Endothelial cell of umbilical vein (primary cell): ENCODE measurements at regions not wholly inside any gene's neighbourhood (a gene's known extent, or its start where the extent isn't known, plus 50 kb on each side); places are given as distances from the start of the nearest gene placed in this dataset.

Experiments used
- BruUV-seq: library from RNA; stranded (reverse); fragments of 400-500 nt; replicated peaks from 2 replicates; lab custom pipeline; 2021; lab: Mats Ljungman, UMichigan
- CTCF ChIA-PET: fragments of 300-600, 350-600 bp; sonication (Branson Sonifier 250); formaldehyde crosslinking; loops from one replicate; lab custom pipeline; 2021; ENCODE audit warnings: antibody characterized with exemption, inconsistent platforms; lab: Charles Lee
- POLR2A ChIA-PET: fragments of 300-600, 350-600 bp; sonication (Branson Sonifier 250); formaldehyde crosslinking; loops from one replicate; lab custom pipeline; 2021; ENCODE audit warnings: antibody characterized with exemption, inconsistent platforms; lab: Charles Lee
- DNase-seq: peaks from one replicate; pipeline ENCODE4 v3.0.0-alpha.2; 2011; ENCODE audit warnings: low read depth, low spot score
- FAIRE-seq: peaks from 2 replicates; lab custom pipeline; 2011; peaks lifted over from hg19 to GRCh38; lab: Jason Lieb, UNC
- H2AFZ ChIP-seq: 2 replicates; pipeline ENCODE4 v1.6.0; 2012; ENCODE audit warnings: low read depth, low read length, control low read depth, inconsistent platforms
- H3K27ac ChIP-seq: 2 replicates; pipeline ENCODE4 v1.5.1; 2011; ENCODE audit warnings: low read depth, mild to moderate bottlenecking, control low read depth, low read length, moderate library complexity; ENCODE audit not compliant: insufficient read depth
- H3K27me3 ChIP-seq, 2 experiments: 2 replicates each; pipeline versions ENCODE4 v1.6.0 to v1.6.1; 2011; ENCODE audit warnings: low read length in 2 of 2, mixed read lengths in 1 of 2; ENCODE audit not compliant: control insufficient read depth in 2 of 2, insufficient read depth in 2 of 2
- H3K36me3 ChIP-seq, 2 experiments: 2 replicates in 1 of 2; 3 replicates in 1 of 2; pipeline ENCODE4 v1.5.1; 2011; ENCODE audit warnings: low read length in 2 of 2, mild to moderate bottlenecking in 1 of 2, moderate library complexity in 1 of 2; ENCODE audit not compliant: control insufficient read depth in 2 of 2, insufficient read depth in 2 of 2; ENCODE audit errors: extremely low read depth in 1 of 2
- H3K4me1 ChIP-seq: 3 replicates; pipeline ENCODE4 v1.5.1; 2011; ENCODE audit warnings: mild to moderate bottlenecking, low read length; ENCODE audit not compliant: control insufficient read depth, insufficient read depth; ENCODE audit errors: extremely low read depth
- H3K4me2 ChIP-seq: 2 replicates; pipeline ENCODE4 v1.6.1; 2011; ENCODE audit warnings: low read length, control low read depth, mixed read lengths; ENCODE audit not compliant: insufficient read depth
- H3K4me3 ChIP-seq, 3 experiments: fragments of 200-600 bp in 1 of 3; sonication (generic), shearing (Covaris generic) in 1 of 3; replicated peaks in 1 of 3; 2 replicates each; pipeline ENCODE4 v1.5.1; 2011 to 2016; ENCODE audit warnings: control low read depth in 3 of 3, low read length in 3 of 3, mild to moderate bottlenecking in 2 of 3, inconsistent platforms in 1 of 3, low read depth in 1 of 3, moderate library complexity in 1 of 3; ENCODE audit not compliant: insufficient read depth in 1 of 3
- H3K79me2 ChIP-seq: 2 replicates; pipeline ENCODE4 v1.6.0; 2012; ENCODE audit warnings: low read length, inconsistent platforms; ENCODE audit not compliant: control insufficient read depth, insufficient read depth
- H3K9ac ChIP-seq: replicated peaks from 2 replicates; pipeline ENCODE3; 2011; ENCODE audit warnings: low read length, control low read depth; ENCODE audit not compliant: insufficient read depth; ENCODE audit errors: extremely low read depth
- H3K9me1 ChIP-seq: replicated peaks from 3 replicates; pipeline ENCODE4 v1.6.0; 2011; ENCODE audit warnings: mild to moderate bottlenecking, low read length; ENCODE audit not compliant: control insufficient read depth, insufficient read depth; ENCODE audit errors: extremely low read depth
- H3K9me3 ChIP-seq: replicated peaks from 2 replicates; pipeline ENCODE4 v1.5.1; 2012; ENCODE audit warnings: low read length, inconsistent platforms; ENCODE audit not compliant: control insufficient read depth, insufficient read depth
- H4K20me1 ChIP-seq: replicated peaks from 2 replicates; pipeline ENCODE3; 2011; ENCODE audit warnings: mild to moderate bottlenecking, low read length; ENCODE audit not compliant: control insufficient read depth, insufficient read depth; ENCODE audit errors: extremely low read depth
- CTCF ChIP-seq, 2 donors: IDR thresholded peaks; 1 replicate in 1 of 2; 2 replicates in 1 of 2; pipeline ENCODE4 v1.5.1; 2011; ENCODE audit warnings: low read length in 2 of 2, mild to moderate bottlenecking in 2 of 2, moderate library complexity in 2 of 2, control low read depth in 1 of 2, inconsistent platforms in 1 of 2, low read depth in 1 of 2; ENCODE audit not compliant: insufficient read depth in 1 of 2; ENCODE audit errors: extremely low read depth in 1 of 2
- EZH2 ChIP-seq: IDR thresholded peaks from 2 replicates; pipeline ENCODE4 v1.6.1; 2012; ENCODE audit warnings: borderline replicate concordance, low read depth, mild to moderate bottlenecking, moderate library complexity, low read length, inconsistent platforms; ENCODE audit not compliant: severe bottlenecking
- GATA2 ChIP-seq: IDR thresholded peaks from 2 replicates; pipeline ENCODE4 v1.7.0; 2011; ENCODE audit warnings: low read depth, mild to moderate bottlenecking, moderate library complexity, mixed read lengths, low read length; ENCODE audit not compliant: insufficient read length, insufficient read depth
- JUN ChIP-seq: IDR thresholded peaks from 2 replicates; pipeline ENCODE4 v1.6.1; 2011; ENCODE audit warnings: borderline replicate concordance, low read depth; ENCODE audit not compliant: insufficient read length, insufficient read depth
- MAX ChIP-seq: IDR thresholded peaks from 2 replicates; pipeline ENCODE4 v1.6.1; 2011; ENCODE audit not compliant: insufficient read depth, insufficient read length
- MYC ChIP-seq: IDR thresholded peaks from one replicate; pipeline ENCODE4 v1.6.1; 2011; ENCODE audit warnings: mild to moderate bottlenecking, low read depth, low read length
- POLR2A ChIP-seq: IDR thresholded peaks from 2 replicates; pipeline ENCODE4 v1.6.1; 2012; ENCODE audit warnings: low read depth, mild to moderate bottlenecking, control low read depth, low read length
- POLR2AphosphoS5 ChIP-seq: IDR thresholded peaks from 2 replicates; pipeline ENCODE4 v1.6.1; 2012; ENCODE audit warnings: low read depth, mild to moderate bottlenecking, control low read depth, low read length, moderate library complexity; ENCODE audit not compliant: insufficient read depth
- dilution Hi-C: fragments of 300-500 bp; cut with MboI; formaldehyde crosslinking; loops from one replicate; pipeline ENCODE4 v1.15.0; 2019; ENCODE audit warnings: low sequenced_read_pairs; ENCODE audit not compliant: extremely low pct_ligation_motif_present
- intact Hi-C: fragments of 100-400 bp; cut with micrococcal nuclease; formaldehyde crosslinking; loops from one replicate; pipeline ENCODE4 v1.10.0; 2022

- Histone ChIP-seq H3K4me1 (no peaks in the 10 kb centered on the region), H3K9me1 (no peaks in the 10 kb centered on the region), H3K27me3 (no peaks in the 10 kb centered on the region), H3K4me3 (no peak overlapping the region), H3K4me2 (no peak overlapping the region), H3K27ac (no peak overlapping the region), H4K20me1 (no peaks in the 10 kb centered on the region), H3K9me3 (peaks cover 4% of the 10 kb centered on the region), H3K36me3 (no peaks in the 10 kb centered on the region), H2AFZ (no peak overlapping the region), H3K79me2 (no peaks in the 10 kb centered on the region), H3K9ac (no peak overlapping the region)
- TF ChIP-seq JUN: no peak
- TF ChIP-seq CTCF (IDR thresholded peaks at IDR 0.05; ENCODE audit: extremely low read depth in 1 of 2, insufficient read depth in 1 of 2, low read depth in 1 of 2, low read length in 2 of 2): no peak
- TF ChIP-seq POLR2A: no peak
- no peak for TF ChIP-seq POLR2AphosphoS5
- TF ChIP-seq EZH2: no peak
- TF ChIP-seq GATA2: no peak
- TF ChIP-seq MAX: no peak
- no peak for TF ChIP-seq MYC
- POLR2A ChIA-PET: no interaction called here
- DNase-seq (no peak), FAIRE-seq (no peak)
- CTCF ChIA-PET: no interaction called here
- dilution Hi-C loops (no loop called here), intact Hi-C loops (no loop called here)
- no TSS peak for BruUV-seq
Measured at GRCh38 chr6:120873125-120873865, 461.0 kb downstream of the TBC1D32 start.
